ENCODE measurements at regions not wholly inside any gene's neighbourhood (a gene's known extent, or its start where the extent isn't known, plus 50 kb on each side); places are given as distances from the start of the nearest gene placed in this dataset.

DNA sequence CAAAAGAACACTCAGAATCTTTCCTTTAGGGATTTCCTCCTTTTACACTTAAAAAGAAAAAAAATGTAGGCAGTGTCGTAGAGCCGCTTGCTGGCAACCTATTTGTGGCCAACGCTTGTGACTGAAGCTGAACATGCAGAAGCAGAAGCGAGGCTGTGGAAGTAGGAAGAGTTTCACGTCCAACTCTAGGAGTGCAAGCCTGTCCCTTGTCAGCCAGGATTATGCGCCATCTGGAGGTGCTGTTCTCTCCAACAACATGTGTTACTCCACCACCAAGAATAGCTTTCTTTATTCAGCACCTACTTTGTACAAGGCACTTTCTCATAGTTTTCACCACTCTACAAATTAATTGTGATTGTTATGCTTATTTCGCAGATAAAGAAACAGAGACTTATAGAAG lies 223.2 kb upstream of the LMCD1 start:
- Histone ChIP-seq H3K36me3 (replicated peaks) (no peaks in the 10 kb centered on the region), H3K27ac (no peak overlapping the region), H3K27me3 (replicated peaks) (no peaks in the 10 kb centered on the region), H3K4me3 (ENCODE audit: low read depth, low read length) (no peak overlapping the region)
- no peak for DNase-seq
- TF ChIP-seq, protein P1, sequence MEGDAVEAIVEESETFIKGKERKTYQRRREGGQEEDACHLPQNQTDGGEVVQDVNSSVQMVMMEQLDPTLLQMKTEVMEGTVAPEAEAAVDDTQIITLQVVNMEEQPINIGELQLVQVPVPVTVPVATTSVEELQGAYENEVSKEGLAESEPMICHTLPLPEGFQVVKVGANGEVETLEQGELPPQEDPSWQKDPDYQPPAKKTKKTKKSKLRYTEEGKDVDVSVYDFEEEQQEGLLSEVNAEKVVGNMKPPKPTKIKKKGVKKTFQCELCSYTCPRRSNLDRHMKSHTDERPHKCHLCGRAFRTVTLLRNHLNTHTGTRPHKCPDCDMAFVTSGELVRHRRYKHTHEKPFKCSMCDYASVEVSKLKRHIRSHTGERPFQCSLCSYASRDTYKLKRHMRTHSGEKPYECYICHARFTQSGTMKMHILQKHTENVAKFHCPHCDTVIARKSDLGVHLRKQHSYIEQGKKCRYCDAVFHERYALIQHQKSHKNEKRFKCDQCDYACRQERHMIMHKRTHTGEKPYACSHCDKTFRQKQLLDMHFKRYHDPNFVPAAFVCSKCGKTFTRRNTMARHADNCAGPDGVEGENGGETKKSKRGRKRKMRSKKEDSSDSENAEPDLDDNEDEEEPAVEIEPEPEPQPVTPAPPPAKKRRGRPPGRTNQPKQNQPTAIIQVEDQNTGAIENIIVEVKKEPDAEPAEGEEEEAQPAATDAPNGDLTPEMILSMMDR (IDR thresholded peaks at IDR 0.05; ENCODE audit: low read depth, low read length, missing control alignments): peak; percentile 20
- in situ Hi-C loops (cut with HindIII; ENCODE audit: low pct_ligation_motif_present, low sequenced_read_pairs): no loop called here

DNA sequence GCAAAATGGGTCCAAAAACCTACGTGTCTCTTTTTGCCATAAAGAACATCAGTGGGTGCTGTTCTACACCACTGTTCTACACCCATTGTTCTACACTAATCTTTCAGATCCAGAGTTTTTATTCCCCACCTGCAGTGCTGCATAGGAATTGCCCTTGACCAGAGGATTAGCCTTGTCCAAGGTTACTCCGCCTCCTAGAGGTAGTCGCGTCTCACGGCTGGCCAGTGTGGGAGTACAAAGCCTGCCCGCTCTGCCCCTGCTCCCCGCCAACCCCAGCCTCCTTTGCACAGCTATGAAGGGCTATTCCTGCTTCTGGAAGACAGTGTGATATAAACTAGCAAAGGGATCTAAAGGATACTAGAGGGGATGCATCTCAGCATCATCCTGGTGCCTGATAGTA lies 222.1 kb upstream of the LMCD1 start:
- Histone ChIP-seq H3K27me3 (replicated peaks) (no peaks in the 10 kb centered on the region), H3K36me3 (replicated peaks) (no peaks in the 10 kb centered on the region), H3K27ac (no peak overlapping the region), H3K4me3 (ENCODE audit: low read depth, low read length) (no peak overlapping the region)
- no peak for DNase-seq
- TF ChIP-seq, protein P1 (IDR thresholded peaks at IDR 0.05; ENCODE audit: low read depth, low read length, missing control alignments): no peak
- in situ Hi-C loops (cut with HindIII; ENCODE audit: low pct_ligation_motif_present, low sequenced_read_pairs): no loop called here

DNA sequence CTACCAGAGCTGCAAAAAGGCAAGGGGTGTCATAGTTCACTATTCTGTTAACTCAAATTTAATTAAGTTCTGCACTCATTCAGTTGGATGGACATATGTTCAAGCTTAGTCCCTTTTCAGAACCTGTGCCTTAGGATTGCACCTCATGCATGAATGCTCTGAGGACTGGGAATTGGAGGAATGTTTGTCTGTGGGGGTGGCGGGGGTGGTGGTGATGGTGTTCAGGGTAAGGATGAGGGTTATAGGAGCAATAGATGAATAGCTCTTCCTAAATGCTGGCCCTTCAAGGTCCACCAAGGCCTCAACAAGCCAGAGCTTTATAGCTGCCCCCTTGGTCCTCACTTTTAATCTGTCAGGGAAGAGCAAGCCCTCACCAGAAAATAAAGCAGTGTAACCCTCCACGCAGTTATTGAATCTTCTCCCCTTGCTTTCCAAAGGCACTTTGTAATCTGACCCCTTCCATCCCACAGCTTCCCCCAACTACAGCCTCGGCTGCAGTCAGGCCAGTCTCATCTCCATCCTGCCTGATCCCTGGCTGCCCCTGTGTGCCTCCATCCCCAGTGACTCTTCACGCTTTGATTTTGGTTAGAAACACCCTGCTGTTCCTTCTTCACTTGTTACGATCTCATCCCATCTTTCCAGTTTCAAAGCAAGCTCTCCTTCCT lies 221.6 kb upstream of the LMCD1 start:
- DNase-seq: no peak
- H3K4me3 ChIP-seq (ENCODE audit: low read depth, low read length): no peak overlapping the region
- TF ChIP-seq, protein P1 (IDR thresholded peaks at IDR 0.05; ENCODE audit: low read depth, low read length, missing control alignments): no peak
- H3K36me3 ChIP-seq (replicated peaks): no peaks in the 10 kb centered on the region
- no peaks in the 10 kb centered on the region for H3K27me3 ChIP-seq (replicated peaks)
- in situ Hi-C loops (cut with HindIII; ENCODE audit: low pct_ligation_motif_present, low sequenced_read_pairs): no loop called here
- H3K27ac ChIP-seq: no peak overlapping the region

DNA sequence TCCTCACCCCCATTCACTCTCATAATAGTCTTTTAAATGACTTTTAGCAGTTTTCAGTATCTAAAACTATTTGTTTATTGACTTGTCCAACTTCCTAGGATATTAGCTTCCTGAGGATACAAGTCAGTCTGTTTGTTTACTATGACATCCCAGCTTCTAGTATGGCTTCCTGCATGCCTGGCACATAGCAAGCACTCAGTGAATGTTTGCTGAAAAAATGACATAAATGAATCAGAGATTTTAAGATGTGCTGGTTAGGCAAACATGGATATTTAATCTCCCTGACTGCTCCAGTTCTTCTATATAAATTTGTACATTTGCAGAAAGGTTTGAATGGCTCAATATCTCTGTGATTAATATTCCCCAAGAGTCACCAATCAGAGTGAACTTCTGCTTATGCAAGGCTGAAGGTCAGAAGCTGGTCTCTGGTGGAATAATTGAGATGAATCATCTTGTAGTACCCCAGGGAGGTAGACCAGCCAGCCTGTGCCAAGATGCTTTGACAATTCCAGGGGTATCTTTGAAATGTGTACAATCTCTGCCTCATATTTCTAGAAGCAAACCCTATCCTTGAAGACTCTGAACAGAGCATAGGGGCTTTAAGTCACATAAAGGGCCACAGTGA lies 219.0 kb upstream of the LMCD1 start:
- TF ChIP-seq, protein P1 (IDR thresholded peaks at IDR 0.05; ENCODE audit: low read depth, low read length, missing control alignments): no peak
- Histone ChIP-seq H3K36me3 (replicated peaks) (no peaks in the 10 kb centered on the region), H3K4me3 (ENCODE audit: low read depth, low read length) (no peak overlapping the region), H3K27ac (no peak overlapping the region), H3K27me3 (replicated peaks) (no peaks in the 10 kb centered on the region)
- DNase-seq: no peak
- in situ Hi-C loops (cut with HindIII; ENCODE audit: low pct_ligation_motif_present, low sequenced_read_pairs): no loop called here

DNA sequence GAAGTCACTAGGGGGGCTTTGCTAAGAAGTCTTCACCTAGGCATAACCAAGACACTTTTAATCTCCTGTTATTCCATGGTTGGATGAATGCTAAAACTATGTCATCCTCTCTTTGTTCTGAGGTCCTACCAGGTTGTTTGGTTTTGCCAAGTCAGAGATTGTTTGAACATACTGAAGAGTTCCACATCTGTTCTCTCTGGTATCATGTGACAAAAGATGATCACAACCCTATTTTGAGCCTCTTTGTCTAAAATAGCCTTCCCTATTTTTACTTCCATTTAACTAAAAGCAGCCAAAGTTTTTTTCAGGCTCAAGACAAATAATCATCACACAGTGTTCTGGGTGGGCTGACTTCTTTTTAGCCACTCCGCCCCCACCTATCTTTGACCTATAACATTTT lies 218.4 kb upstream of the LMCD1 start:
- no peaks in the 10 kb centered on the region for H3K36me3 ChIP-seq (replicated peaks)
- DNase-seq: no peak
- no peak overlapping the region for H3K27ac ChIP-seq
- H3K27me3 ChIP-seq (replicated peaks): no peaks in the 10 kb centered on the region
- H3K4me3 ChIP-seq (ENCODE audit: low read depth, low read length): no peak overlapping the region
- in situ Hi-C loops (cut with HindIII; ENCODE audit: low pct_ligation_motif_present, low sequenced_read_pairs): no loop called here
- TF ChIP-seq, protein P1 (IDR thresholded peaks at IDR 0.05; ENCODE audit: low read depth, low read length, missing control alignments): no peak

DNA sequence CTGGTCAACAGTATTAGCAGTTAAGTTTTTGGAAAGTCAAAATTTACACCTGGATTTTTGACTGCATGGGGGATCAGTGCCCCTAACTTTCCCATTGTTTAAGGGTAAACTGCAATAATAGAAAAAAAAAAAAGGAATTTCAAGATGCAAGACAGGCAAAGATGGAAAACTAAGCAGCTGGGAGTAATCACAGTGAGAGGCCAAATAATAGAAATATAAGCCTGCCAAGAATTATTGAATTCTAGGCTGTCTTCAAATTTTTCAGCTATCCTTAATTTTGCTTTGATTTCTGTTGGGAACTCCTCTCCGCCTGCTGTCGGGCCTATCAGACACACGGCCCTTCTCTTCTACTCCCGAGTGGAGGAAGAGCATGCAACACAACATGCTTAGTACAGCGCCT lies 215.5 kb upstream of the LMCD1 start:
- TF ChIP-seq, protein P1 (IDR thresholded peaks at IDR 0.05; ENCODE audit: low read depth, low read length, missing control alignments): no peak
- H3K27ac ChIP-seq: no peak overlapping the region
- DNase-seq: no peak
- no peaks in the 10 kb centered on the region for H3K27me3 ChIP-seq (replicated peaks)
- no peaks in the 10 kb centered on the region for H3K36me3 ChIP-seq (replicated peaks)
- in situ Hi-C loops (cut with HindIII; ENCODE audit: low pct_ligation_motif_present, low sequenced_read_pairs): no loop called here
- H3K4me3 ChIP-seq (ENCODE audit: low read depth, low read length): no peak overlapping the region

Measured in brain microvascular endothelial cell (primary cell).